ENCODE measurements at regions not wholly inside any gene's neighbourhood (a gene's known extent, or its start where the extent isn't known, plus 50 kb on each side); places are given as distances from the start of the nearest gene placed in this dataset.

- Histone ChIP-seq H3K56ac (ENCODE audit: extremely low read depth, insufficient read depth, low read length) (no peak overlapping the region), H3K18ac (ENCODE audit: low read depth, low read length) (no peak overlapping the region), H2BK15ac (ENCODE audit: low read depth, low read length) (no peak overlapping the region), H2AK9ac (replicated peaks; ENCODE audit: low read depth, low read length, poor library complexity) (no peak overlapping the region), H3K79me1 (ENCODE audit: low read depth in 1 of 2, low read length in 2 of 2) (no peaks in the 10 kb centered on the region), H3K4me2 (ENCODE audit: low read depth, low read length) (no peak overlapping the region), H3K4ac (ENCODE audit: low read depth, low read length) (no peak overlapping the region), H4K20me1 (ENCODE audit: insufficient read depth, low read length) (no peaks in the 10 kb centered on the region), H4K91ac (ENCODE audit: insufficient read depth, low read depth, low read length) (no peak overlapping the region), H4K8ac (ENCODE audit: low read depth in 2 of 2, low read length in 2 of 2) (no peak overlapping the region), H4K5ac (ENCODE audit: low read depth, low read length) (no peak overlapping the region), H3K27me3 (ENCODE audit: control insufficient read depth, insufficient read depth, low read length) (no peaks in the 10 kb centered on the region), H3K27ac (ENCODE audit: insufficient read depth, low read length) (no peak overlapping the region), H3K4me1 (ENCODE audit: control insufficient read depth, insufficient read depth, low read length) (no peaks in the 10 kb centered on the region), H2BK5ac (ENCODE audit: low read depth, low read length, poor library complexity, severe bottlenecking) (no peak overlapping the region), H3K9me1 (ENCODE audit: insufficient read depth, low read length) (no peaks in the 10 kb centered on the region), H2BK20ac (ENCODE audit: low read depth, low read length) (no peak overlapping the region), H2BK120ac (ENCODE audit: low read depth, low read length) (no peak overlapping the region), H3K36me3 (ENCODE audit: control insufficient read depth, insufficient read depth, low read length) (no peaks in the 10 kb centered on the region), H2AFZ (replicated peaks; ENCODE audit: low read length, poor library complexity) (no peak overlapping the region), H3K4me3 (ENCODE audit: insufficient read depth, low read depth, low read length) (no peak overlapping the region), H3K9ac (ENCODE audit: low read depth, low read length) (no peak overlapping the region), H3K9me3 (ENCODE audit: control insufficient read depth, insufficient read depth, low read length) (no peaks in the 10 kb centered on the region), H2AK5ac (ENCODE audit: low read depth, low read length) (no peak overlapping the region), H3K14ac (replicated peaks; ENCODE audit: low read depth, low read length) (no peak overlapping the region), H3K23ac (ENCODE audit: low read depth, low read length) (no peak overlapping the region)
- dilution Hi-C loops (cut with HindIII; ENCODE audit: low sequenced_read_pairs, unreplicated experiment), result no loop called here
- BruUV-seq (replicated peaks), result no TSS peak
- ChIA-PET POLR2A (ENCODE audit: unreplicated experiment) (interaction anchor here (0.6 kb wide), 1 partner anchor 126 kb away, joined by 5 read pairs; no protein-coding TSS in a partner anchor), CTCF (no interaction called here)
- no CpG with 5 or more reads among the region's 2 CpGs for WGBS, 2 experiments (ENCODE audit: extremely low coverage in 2 of 2, insufficient read length in 1 of 2)
- DNase-seq, result no peak
- no peak for TF ChIP-seq NFE2L2 (IDR thresholded peaks at IDR 0.05; ENCODE audit: low read depth, low read length)
- no peak for TF ChIP-seq CEBPB (IDR thresholded peaks at IDR 0.05; ENCODE audit: low read depth, low read length)
- no peak for TF ChIP-seq SMC3 (IDR thresholded peaks at IDR 0.05; ENCODE audit: low read depth, low read length)
- TF ChIP-seq RAD21 (IDR thresholded peaks at IDR 0.05; ENCODE audit: low read length), result no peak
- TF ChIP-seq, protein P1, sequence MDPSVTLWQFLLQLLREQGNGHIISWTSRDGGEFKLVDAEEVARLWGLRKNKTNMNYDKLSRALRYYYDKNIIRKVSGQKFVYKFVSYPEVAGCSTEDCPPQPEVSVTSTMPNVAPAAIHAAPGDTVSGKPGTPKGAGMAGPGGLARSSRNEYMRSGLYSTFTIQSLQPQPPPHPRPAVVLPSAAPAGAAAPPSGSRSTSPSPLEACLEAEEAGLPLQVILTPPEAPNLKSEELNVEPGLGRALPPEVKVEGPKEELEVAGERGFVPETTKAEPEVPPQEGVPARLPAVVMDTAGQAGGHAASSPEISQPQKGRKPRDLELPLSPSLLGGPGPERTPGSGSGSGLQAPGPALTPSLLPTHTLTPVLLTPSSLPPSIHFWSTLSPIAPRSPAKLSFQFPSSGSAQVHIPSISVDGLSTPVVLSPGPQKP (IDR thresholded peaks at IDR 0.05; ENCODE audit: borderline replicate concordance, low read depth, low read length), result no peak
- TF ChIP-seq USF2 (IDR thresholded peaks at IDR 0.05; ENCODE audit: low read depth, low read length), result no peak
- no peak for TF ChIP-seq MAZ (IDR thresholded peaks at IDR 0.05; ENCODE audit: borderline replicate concordance, low read depth, low read length)
- TF ChIP-seq RCOR1 (IDR thresholded peaks at IDR 0.05; ENCODE audit: insufficient replicate concordance, low read length), result no peak
- TF ChIP-seq MXI1 (IDR thresholded peaks at IDR 0.05; ENCODE audit: borderline replicate concordance, low read depth, low read length), result no peak
- no peak for TF ChIP-seq CHD1 (IDR thresholded peaks at IDR 0.05; ENCODE audit: low read depth, low read length)
- TF ChIP-seq FOS (IDR thresholded peaks at IDR 0.05; ENCODE audit: low read depth, low read length), result no peak
- no peak for TF ChIP-seq BHLHE40 (IDR thresholded peaks at IDR 0.05; ENCODE audit: low read depth, low read length)
- TF ChIP-seq RFX5 (IDR thresholded peaks at IDR 0.05; ENCODE audit: low read depth, low read length), result no peak
- no peak for TF ChIP-seq CTCF (conservative IDR thresholded peaks at IDR 0.05; ENCODE audit: low read depth, low read length)
- no peak for TF ChIP-seq MAFK (IDR thresholded peaks at IDR 0.05; ENCODE audit: low read depth, low read length)
- TF ChIP-seq POLR2A (IDR thresholded peaks at IDR 0.05; ENCODE audit: low read depth, low read length), result no peak
- no peak for ATAC-seq (ENCODE audit: low read depth)
- intact Hi-C loops (cut with micrococcal nuclease), result no loop called here
- in situ Hi-C loops (cut with MboI; ENCODE audit: low sequenced_read_pairs), result no loop called here
Measured at GRCh38 chr2:156765043-156765442, 328.9 kb downstream of the GPD2 start.

Data from IMR-90 (cell line).